Suppressor macrophage treated with lipopolysaccharide for 4 hours (primary cell): ENCODE measurements at regions not wholly inside any gene's neighbourhood (a gene's known extent, or its start where the extent isn't known, plus 50 kb on each side); places are given as distances from the start of the nearest gene placed in this dataset.
A peak's percentile ranks its signal among the peaks of the same experiment; 100 is the strongest.
"Not testable (repeated sequence)": the region's sequence is repeated elsewhere in the genome, so short reads cannot be mapped to it uniquely, and the experiment has no call there.

Experiments used
- DNase-seq: peaks from one replicate; pipeline ENCODE4 v3.0.0-alpha.2; 2020

DNA sequence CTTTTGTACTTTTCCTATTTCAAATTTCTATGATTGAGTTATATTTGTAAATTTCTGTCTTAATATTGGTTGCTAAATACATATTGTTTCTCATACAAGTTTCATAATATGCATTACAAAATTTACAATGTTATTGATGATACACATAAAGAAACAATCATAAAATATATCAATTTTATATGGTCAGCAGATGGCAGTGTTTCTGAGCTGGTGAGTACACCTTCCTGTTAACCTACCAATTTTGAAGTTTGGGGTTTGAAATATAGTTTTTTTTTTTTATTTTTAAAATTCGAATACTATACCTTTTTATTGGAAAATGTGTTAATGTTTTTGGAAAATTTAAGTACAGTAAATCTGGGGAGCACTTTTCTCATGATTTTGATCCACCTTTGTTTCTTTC is 1953.1 kb upstream of the ADGRL3 start:
- peak; percentile 2 for DNase-seq

DNA sequence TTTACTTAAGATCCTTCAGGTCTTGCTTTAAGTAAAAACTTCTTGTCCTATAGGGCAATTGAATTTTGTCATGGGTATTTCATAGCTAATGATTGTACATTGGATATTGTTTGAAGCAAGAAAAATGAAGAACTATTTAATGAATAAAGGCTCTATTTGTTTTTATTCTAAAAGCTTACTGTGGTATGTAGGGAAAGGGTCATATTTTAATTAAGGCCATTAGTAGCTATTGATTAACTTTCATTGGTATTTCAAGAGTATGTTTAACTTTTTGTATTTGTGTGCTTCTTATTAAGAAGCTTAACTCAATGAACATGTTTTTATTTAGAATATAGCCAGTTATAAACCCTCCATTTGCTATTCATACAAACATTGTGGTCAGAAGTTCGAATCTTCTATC is 1951.8 kb upstream of the ADGRL3 start:
- no peak for DNase-seq

DNA sequence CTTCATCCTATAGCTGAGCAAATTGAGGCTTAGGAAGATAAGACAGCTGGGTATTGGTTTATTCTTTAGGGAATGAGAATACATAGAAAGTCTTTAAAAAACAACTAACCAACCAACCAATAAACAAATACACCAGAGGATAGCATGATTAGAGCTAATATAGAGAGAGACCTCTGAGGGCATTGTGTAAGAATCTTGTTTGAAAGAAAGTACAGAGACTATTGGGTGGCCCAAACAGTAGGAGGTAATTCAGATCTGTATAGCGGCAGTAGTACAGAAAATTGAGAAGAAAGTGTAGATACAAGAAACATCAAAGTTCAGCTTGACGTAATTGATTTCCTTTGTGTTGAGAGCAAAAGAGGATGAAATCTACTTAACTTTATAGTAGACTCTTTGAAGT is 1951.0 kb upstream of the ADGRL3 start:
- no peak for DNase-seq

DNA sequence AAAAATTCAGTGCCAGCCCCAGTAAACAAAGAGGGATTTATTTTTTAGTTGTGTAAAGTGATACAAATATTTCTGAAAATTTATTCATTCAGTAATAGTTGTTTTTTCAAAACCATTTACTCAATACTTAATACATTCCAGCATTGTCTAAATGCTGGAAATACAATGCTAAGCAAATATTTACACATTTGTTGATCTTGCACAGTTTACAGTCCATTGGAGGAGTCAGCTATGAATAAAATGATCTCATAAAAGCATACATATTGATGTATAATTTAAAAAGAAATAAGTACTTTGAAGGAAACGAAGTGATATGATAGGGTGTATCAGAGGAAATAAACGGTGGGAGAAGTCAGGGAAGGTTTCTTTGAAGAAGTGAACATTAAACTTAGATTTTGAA is 1942.1 kb upstream of the ADGRL3 start:
- no peak for DNase-seq

DNA sequence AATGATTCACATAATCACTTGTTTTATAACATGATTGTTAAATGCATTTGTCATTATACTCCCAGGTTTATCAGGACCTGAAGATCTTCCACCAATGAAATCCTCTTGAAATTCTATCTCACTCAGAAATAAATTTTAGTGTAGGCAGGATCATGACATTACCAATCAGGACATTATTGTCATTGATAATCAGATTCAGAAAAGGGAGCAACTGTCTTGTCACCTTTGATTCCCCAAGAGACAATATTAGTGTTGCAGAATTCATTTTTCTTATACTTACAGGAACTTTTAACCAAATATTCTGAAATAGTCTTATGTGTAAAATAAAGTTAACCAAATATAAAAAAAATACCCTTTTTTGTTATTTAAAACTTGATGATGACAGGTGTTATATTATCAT is 1892.5 kb upstream of the ADGRL3 start:
- DNase-seq: no peak

DNA sequence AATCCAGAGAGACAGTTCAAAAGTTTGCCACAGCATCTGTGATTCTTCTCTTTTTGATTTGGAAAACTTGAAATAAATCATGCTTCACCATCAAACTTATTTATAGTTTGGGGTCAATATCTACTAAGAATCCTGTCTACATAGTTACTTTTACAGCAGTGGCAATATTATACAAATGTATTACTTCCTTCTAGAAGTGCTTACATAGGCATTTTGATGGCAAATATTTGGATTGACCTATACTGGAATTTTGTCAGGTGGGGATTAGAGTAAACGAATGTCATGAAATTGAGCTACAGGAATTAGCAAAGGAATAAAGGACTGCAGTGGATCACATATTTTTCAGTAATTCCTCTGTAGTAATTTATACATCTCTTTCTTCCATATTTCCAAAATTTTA is 1885.5 kb upstream of the ADGRL3 start:
- no peak for DNase-seq

DNA sequence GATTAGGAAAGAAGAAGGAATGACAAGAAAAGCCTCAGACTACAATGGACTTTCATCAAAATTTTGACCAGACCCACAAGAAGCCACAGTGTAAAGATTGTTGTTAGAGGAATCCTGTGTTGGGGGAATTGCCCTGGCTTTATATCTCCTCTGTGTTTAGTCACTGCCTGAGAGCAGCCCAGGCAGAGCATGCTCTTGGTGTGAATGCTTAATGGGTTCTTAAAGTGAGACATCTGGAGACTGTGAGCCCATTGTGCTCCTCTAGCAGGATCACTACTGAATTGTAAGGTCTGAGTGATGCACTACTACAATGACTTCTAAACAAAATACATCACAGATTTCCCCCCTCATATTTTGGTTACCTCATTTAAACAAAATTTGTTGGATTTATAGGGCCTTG is 1860.5 kb upstream of the ADGRL3 start:
- no peak for DNase-seq

DNA sequence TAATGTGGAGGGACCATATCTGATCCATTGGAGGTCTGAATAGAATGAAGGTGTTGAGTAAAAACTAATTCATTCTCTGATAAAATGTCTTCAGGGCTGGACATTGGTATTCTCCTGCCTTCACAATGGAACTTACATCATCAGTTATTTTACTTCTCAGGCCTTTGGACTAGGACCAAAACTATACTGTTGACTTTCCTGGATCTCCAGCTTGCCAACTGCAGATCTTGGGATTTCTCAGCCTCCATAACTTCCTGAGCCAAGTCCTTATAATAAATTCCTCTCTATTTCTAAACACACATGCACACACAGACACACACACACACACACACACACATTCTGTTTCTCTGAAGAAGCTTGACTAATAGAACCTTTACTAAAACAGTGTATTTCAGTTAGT is 1858.6 kb upstream of the ADGRL3 start:
- no peak for DNase-seq

DNA sequence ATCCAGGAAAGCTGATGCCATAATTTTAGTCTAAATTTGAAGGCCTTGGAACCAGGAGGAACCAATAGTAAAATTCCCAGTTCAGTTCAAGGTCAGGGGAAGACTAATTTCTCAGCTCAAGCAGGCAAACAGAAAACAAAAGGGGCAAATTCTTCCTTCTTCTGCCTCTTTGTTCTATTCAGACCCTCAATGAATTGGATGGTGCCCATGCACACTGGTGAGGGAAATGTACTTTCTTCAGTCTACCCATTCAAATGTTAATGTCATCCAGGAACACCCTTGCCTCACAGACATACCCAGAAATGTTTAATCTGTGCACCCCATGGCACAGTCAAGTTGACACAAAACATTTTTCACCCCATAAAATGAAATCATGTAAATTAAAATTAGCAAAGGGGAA is 1851.2 kb upstream of the ADGRL3 start:
- no peak for DNase-seq

DNA sequence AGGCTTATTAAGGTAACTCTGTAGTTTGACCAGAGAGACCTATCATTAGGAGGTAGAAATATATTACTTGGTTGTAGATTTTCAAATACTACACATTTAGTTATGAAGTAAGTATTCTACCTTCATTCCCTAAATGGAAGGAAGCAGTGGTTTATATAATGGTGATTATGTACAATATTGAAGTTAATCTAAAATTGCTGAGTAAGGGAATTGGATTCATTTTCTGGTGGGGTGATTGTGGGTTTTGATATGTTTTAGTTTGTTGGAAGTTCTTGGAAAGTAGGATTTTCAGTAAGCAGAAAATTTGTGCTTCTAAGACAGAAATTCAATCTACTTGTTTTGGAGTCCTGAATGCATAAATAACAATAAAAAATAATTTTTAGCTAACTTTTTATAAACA is 1830.9 kb upstream of the ADGRL3 start:
- DNase-seq: no peak

DNA sequence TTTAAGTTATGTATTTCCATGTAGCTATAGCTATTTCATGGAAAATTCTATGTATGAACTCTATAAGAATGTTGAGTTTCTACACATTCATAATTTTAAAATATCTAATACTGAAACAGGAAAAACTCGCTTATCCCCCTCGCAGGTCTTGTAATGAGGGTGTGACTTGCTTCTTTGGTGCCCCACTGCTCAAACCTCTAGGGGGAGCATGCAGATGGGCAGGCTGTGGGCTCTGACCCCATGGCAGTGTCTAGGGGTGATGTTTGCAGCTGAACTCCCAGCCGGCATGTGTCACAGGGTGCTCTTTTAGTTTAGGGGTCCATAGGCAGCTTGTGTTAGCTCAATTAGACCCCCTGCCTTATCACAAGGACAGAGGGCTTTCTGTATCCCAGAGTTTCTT is 1825.7 kb upstream of the ADGRL3 start:
- DNase-seq: no peak

DNA sequence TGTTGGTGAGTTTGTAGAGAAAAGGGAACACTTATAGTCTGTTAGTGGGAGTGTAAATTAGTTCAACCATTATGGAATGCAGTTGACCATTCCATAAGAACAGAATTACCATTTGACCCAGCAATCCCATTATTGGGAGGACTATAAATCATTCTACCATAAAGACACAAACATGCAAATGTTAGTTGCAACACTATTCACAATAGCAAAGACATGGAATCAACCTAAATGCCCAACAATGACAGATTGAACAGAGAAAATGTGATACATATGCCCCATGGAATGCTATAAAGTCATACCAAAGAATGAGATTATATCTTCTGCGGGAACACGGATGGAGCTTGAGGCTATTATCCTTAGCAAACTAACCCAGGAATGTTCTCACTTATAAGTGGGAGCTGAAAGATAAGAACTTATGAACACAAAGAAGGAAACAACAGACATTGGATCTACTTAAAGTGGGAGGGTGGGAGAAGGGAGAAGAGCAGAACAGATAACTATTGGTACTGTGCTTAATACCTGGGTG is 1819.2 kb upstream of the ADGRL3 start:
- DNase-seq: no peak

DNA sequence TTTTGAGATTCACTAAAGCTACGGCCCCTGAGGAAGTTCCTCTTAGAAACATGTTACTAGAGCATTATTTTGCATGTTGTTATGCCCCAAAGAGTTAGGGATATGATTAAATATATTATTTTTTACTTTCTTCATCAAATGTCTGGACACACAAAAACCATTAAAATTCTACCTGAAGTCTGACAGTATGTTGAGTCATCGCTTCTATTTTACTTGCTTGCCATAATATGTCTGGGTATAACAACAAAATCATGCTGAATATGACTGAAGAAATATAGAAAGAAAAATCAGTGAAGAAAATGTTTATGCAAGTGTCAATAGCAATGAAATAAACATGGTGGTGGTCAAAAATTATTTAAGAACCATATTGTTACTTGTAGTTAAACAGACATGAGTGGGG is 1818.5 kb upstream of the ADGRL3 start:
- DNase-seq: no peak

DNA sequence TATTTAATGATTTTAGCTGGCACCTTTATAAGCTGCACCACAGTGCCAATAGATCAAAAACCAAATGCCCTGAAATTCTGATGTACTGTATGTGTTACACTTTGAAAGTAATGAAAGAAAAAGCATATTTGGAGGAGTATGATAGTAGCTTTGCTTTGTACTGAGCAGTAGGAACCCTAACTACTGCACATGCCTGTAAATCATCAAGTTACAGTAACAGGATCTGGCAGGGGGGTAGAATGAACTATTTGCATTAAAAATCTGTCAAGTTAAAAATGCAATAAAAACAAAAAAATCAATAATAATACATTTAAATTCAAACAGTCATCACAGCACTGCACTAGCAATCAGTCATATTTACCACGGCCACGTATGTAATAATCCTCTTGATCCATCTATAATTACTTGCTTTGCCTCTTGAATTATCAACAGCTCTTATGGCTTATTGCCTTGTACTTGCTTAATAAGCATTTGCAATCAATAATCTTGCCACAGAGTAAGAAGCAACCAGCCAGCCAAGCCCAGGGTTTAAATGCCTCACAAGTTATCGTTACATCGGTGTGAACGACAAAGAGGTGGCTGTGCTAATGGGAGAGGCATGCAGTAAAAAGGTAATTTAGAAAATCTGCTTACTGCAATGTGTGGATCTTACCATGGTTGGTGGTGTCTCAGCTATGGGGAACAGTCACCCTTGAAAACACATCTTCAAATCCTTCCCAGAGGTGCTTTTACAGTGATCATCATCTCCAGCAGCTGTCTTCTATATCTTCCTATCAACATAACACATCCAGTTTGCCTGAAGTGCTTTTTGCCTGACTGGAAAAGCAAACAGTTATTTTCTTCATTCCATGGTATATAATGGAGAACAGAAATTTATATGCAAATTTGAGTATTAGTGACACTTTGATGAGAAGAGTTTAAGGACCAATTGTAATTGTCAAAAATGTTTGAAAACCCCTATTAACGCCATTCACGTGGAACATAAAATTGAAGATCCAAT is 1812.1 kb upstream of the ADGRL3 start:
- DNase-seq: no peak

DNA sequence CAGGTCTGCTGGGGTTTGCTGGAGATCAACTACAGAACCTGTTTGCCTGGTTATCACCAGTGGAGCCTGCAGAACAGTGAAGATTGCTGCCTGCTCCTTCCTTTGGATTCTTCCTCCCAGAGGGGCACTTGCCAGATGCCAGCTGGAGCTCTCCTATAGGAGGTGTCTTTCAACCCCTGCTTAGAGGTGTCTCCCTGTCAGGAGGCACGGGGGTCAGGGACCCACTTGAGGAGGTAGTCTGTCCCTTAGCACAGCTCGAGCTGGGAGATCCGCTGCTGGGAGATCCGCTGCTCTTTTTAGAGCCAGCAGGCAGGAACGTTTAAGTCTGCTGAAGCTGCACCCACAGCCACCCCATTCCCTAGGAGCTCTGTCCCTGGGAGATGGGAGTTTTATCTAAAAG is 1806.3 kb upstream of the ADGRL3 start:
- no peak for DNase-seq

DNA sequence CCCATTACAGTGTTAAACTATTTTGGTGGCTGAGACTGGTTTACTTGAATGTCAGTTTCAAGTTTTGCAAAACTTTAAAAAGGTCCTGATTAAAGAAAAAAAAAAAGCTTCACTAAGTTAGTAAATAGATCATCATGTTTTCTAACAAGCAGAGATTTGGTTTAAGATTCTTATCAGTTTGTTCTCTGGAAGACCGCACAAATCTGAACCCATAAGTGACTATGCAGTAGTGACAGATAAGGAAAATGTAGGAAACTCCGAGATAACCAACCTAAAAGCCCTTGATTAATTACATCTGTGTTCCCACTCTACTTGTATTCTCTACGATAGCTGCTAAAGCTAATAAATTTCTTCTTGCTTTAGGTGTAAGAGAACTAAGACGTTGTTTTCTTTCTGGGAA is 1799.8 kb upstream of the ADGRL3 start:
- no peak for DNase-seq

DNA sequence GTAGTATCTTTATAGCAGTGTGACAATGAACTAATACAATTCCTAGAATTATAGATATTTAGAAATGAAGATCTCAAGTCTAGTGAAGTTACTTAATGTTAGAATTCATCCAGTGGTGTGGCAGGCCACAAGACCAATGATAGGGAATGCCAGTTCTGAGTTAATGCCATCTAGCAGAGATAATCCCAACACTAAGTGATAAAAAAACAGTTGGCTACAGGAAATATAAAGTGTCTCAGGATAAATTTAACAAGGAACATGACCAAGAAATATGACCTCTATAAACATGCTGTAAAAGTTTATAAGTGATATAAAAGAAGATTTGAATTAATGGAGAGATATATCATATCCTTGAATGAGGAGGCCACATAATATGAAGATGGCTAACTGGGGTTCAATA is 1790.5 kb upstream of the ADGRL3 start:
- no peak for DNase-seq

DNA sequence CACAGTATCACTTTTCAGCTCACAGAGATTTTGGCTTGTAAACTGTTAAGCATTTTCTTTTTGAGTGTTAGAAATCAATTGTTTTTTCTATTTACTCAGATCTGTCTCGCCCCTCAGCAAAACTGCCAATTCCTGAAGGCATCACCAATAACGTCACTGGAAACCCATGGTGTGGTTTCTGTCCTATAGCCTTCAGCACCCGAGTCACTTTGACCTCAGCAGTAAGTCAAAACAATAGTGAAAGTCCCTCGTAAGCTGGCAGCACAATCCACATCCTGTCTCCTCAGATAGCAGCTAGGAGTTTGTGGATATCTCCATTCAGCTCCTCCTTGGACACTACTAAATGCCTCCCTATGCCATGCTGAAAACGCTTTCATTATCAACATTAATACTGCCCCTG is 1787.4 kb upstream of the ADGRL3 start:
- DNase-seq: no peak

DNA sequence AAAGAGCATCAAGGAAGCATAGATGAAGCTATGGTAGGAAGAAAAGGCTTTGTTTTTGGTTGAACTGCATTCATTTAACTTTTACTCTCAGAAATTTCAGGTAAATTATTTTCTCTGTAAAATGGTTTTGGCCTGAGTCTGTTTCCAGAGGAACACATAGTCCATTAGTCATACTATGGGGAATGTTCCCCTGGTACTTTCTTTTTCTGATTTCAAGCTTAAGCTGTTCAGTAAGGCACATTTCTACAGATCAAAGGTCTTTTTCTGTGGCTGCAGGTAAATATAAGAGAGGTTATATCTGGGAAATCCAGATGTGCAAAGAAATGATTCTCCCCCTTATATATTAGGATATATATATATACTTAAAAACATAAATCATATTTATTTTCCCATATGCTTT is 1744.4 kb upstream of the ADGRL3 start:
- DNase-seq: no peak

DNA sequence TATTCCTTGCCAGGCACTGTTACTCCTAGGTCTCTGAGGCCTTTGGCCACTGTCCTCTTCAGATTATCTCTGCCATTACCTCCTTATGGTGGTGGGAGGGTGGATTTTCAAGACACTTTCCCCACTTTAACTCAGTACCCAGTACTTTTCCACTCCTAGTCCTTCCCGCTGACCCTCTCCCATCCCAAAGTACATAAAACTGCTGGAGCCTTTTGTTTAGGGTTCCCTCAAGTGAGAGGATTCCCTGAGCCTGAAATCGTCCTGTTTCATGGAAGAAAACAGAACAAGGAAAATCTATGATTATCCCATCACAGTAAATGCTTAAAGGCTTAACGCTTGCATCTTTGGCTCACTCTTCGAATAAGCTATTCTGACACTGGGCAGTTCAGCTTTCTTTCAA is 1742.5 kb upstream of the ADGRL3 start:
- DNase-seq: no peak

DNA sequence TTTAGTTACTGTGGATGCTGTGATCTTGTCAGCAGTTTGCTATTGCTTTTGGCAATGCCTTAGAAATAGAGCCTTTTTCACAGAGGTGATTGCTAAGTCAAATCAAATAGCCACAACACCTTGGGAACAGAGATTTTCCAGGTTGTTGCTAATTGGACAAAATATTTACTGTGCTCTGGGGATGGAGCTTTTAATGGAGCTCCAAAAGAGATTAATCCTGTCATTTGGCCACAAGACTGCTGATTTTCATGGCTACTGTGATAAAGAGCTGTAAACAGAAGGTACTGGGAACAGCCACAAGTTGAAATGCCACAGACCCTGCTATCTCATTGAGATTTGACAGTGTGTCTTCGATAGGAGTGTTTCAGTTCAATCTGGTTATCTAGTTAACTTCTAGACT is 1715.2 kb upstream of the ADGRL3 start:
- DNase-seq: no peak

DNA sequence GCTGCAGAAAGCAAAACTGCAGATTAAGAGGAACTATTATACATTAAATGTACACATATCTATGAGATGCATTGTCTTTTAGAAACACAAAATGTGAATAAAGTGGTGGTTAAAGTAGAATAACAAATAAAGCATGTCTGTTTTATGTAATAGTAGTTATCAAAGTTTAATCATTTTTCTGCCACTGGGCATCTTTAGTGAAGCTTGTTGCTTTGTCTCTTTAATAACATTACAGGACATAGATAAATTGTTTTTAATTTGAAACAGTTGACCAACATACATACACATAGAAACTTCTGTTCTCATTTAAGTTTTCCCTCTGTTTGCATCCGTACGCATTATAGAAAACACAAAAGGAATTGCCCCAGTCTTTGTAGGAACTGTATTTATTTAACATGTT is 1700.0 kb upstream of the ADGRL3 start:
- DNase-seq: no peak

DNA sequence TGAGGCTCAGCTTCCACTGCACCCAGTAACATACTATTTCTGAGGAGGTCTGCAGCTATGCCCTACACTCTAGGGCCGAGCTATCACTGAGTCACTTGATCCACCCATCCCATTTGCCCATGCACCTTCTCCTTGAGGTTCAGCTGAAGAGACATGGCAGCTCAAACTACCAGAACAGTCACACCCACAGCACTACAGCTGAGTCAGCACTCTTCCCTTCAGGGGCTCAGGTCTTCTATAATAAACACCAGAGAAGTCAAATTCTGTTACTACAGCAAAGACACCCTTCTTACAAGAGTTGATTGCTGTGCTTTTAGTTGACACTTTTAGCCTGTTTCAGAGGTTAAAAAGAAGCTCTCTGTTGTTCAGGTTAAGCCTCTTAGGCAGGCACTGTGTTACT is 1696.4 kb upstream of the ADGRL3 start:
- DNase-seq: no peak

DNA sequence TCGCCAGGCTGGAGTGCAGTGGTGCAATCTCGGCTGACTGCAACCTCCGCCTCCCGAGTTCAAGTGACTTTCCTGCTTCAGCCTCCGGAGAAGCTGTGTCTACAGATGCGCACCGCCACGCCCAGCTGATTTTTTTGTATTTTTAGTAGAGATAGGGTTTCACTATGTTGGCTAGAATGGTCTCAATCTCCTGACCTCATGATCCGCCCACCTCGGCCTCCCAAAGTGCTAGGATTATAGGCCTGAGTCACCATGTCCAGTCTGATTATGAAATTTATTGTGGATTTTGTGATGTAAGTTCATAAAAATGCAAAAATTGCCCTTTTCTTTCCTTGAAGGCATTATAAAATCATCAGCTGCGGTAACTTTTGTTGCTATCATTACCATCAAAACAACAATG is 1688.3 kb upstream of the ADGRL3 start:
- not testable (repeated sequence) for DNase-seq

DNA sequence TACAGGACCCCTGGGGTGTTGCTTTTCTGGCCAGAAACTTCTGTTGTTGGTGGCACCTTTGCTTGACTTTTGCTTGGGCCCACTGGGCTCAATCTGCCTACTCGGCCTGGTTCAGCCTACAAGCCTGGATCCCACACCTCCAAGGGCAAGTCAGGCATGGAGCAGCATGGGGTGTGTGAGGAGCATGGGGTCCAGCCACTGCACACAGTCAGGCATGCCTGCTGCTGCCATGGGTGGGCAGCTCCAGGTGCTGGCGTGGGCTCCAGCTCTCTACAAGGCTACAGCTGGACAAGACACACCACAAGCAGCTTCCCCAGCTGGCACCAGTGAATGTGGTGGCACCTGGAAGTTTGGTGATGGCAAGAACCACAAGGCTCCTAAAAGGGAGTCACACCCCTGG is 1683.1 kb upstream of the ADGRL3 start:
- no peak for DNase-seq
